Osteoblast (primary cell): ENCODE measurements at regions not wholly inside any gene's neighbourhood (a gene's known extent, or its start where the extent isn't known, plus 50 kb on each side); places are given as distances from the start of the nearest gene placed in this dataset.

ENCODE experiments used
- DNase-seq: peaks from one replicate; pipeline ENCODE4 v3.0.0; 2011; ENCODE audit warnings: low spot score, mixed read lengths; ENCODE audit not compliant: insufficient read length; ENCODE audit errors: missing footprints
- H2AFZ ChIP-seq: 2 replicates; pipeline ENCODE4 v1.6.0; 2011; ENCODE audit warnings: mild to moderate bottlenecking, low read length
- H3K27ac ChIP-seq: 2 replicates; pipeline ENCODE4 v1.5.1; 2011; ENCODE audit warnings: mild to moderate bottlenecking, low read depth, low read length, moderate library complexity
- H3K27me3 ChIP-seq: 2 replicates; pipeline ENCODE4 v1.6.0; 2012; ENCODE audit warnings: mild to moderate bottlenecking, control low read depth, inconsistent platforms, low read length, moderate library complexity; ENCODE audit not compliant: insufficient read depth
- H3K36me3 ChIP-seq: 2 replicates; pipeline ENCODE4 v1.5.1; 2011; ENCODE audit warnings: mild to moderate bottlenecking, low read length, control low read depth, moderate library complexity; ENCODE audit not compliant: insufficient read depth
- H3K4me1 ChIP-seq: 2 replicates; pipeline ENCODE4 v1.5.1; 2011; ENCODE audit warnings: mild to moderate bottlenecking, low read length, control low read depth, moderate library complexity; ENCODE audit not compliant: insufficient read depth
- H3K4me2 ChIP-seq: 2 replicates; pipeline ENCODE4 v1.6.0; 2011; ENCODE audit warnings: mild to moderate bottlenecking, low read length; ENCODE audit not compliant: insufficient read depth
- H3K4me3 ChIP-seq: fragments of 200-600 bp; sonication (generic); 3 replicates; pipeline ENCODE4 v1.5.1; 2012; ENCODE audit warnings: mild to moderate bottlenecking, low read length, inconsistent platforms; ENCODE audit not compliant: insufficient read depth
- H3K79me2 ChIP-seq: 2 replicates; pipeline ENCODE4 v1.6.0; 2012; ENCODE audit warnings: mild to moderate bottlenecking, low read length, control low read depth, inconsistent platforms; ENCODE audit not compliant: insufficient read depth
- H3K9me3 ChIP-seq: 2 replicates; pipeline ENCODE4 v1.5.1; 2011; ENCODE audit warnings: low read depth, low read length, control low read depth
- H4K20me1 ChIP-seq: 2 replicates; pipeline ENCODE4 v1.6.0; 2012; ENCODE audit warnings: mild to moderate bottlenecking, low read length, control low read depth; ENCODE audit not compliant: insufficient read depth
- CTCF ChIP-seq: IDR thresholded peaks from 2 replicates; pipeline ENCODE4 v1.5.1; 2011; ENCODE audit warnings: mild to moderate bottlenecking, low read depth, low read length, moderate library complexity; ENCODE audit errors: extremely low read depth

DNA sequence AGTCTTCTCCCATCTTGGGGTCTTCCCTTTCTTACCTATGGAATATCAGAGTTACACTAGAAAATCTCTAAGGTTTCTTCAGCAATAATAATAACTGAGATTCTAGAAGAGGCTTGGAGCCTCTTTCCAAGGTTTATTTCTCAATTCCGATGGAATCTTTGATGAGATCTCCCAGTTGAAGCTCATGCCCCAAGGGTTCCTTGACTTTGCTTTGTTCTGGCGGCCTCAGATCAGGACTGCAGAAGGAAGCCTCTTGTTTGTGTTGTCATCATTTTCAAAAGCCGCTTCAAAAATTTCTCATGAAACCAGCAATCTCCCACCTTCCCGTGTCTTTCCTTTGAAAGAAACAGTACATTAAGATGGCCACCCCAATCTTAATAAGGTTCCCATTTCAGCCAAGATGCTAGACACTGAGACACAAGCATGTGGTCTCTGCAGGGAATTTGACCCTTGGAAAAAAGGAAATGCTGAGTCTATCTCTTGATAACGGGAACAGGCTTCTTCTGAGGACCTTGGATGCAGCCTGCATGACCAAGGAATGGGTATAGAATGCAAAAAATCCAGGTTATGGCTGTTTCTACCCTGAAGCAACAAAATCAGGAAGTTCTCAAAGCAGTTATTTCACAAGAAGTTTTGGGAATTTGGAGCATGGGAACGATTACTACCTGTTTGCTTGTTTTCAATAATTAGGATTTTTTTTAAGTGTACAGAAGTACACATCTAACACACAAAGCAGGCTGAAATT lies 141.6 kb downstream of the CD24 start:
- no peak overlapping the region for H3K27ac ChIP-seq
- no peak for DNase-seq
- no peak overlapping the region for H2AFZ ChIP-seq
- H3K36me3 ChIP-seq: no peaks in the 10 kb centered on the region
- no peaks in the 10 kb centered on the region for H3K79me2 ChIP-seq
- H3K4me3 ChIP-seq: no peak overlapping the region
- peaks cover 10% of the 10 kb centered on the region for H3K27me3 ChIP-seq
- TF ChIP-seq CTCF: no peak
- no peak overlapping the region for H3K4me2 ChIP-seq
- no peaks in the 10 kb centered on the region for H3K4me1 ChIP-seq
- H3K9me3 ChIP-seq: no peaks in the 10 kb centered on the region
- H4K20me1 ChIP-seq: no peaks in the 10 kb centered on the region

DNA sequence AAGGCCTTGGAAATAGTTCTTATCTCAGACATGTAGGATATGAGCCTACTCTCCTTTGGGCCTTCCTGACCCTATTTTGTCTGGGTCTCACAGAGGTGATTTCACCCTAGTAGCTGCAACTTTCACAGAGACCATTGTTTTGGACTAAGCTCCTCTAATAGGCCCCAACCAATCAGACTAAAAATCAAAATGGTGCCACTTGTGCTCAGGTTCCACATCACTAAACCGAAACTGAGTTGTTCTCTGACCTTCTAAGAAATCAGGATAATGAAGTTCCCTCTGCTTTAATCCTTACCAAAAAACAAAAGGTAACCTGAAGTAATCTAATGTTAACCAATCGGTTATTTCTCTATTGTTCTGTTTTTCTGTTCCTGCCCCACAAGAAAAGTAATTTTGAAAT lies 143.6 kb downstream of the CD24 start:
- Histone ChIP-seq H3K27ac (no peak overlapping the region), H4K20me1 (no peaks in the 10 kb centered on the region), H3K4me2 (no peak overlapping the region), H3K4me3 (no peak overlapping the region), H3K79me2 (no peaks in the 10 kb centered on the region), H3K36me3 (no peaks in the 10 kb centered on the region), H3K27me3 (peaks cover 7% of the 10 kb centered on the region), H2AFZ (no peak overlapping the region), H3K4me1 (no peaks in the 10 kb centered on the region), H3K9me3 (no peaks in the 10 kb centered on the region)
- DNase-seq: no peak
- TF ChIP-seq CTCF: no peak

DNA sequence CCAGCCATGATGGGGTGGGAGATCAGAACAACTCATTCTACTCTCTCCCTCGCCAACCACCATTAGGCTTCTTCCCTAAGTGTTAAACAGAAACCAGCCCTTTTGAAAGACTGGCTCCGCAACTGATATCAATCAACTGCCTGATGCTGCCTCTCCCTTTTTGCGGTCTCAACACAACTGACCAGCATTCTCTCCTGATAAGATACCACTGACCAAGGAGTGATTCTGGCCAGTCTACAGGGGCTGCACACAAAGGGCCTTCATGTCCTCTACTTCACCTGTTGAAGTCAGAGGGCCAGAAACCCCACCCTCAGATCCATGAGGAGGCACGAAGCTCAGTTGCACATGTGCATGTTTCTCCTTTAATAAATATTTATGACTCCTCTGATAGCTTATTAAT lies 145.1 kb downstream of the CD24 start:
- Histone ChIP-seq H4K20me1 (no peaks in the 10 kb centered on the region), H3K27me3 (peaks cover 7% of the 10 kb centered on the region), H3K27ac (no peak overlapping the region), H3K9me3 (no peaks in the 10 kb centered on the region), H3K4me1 (no peaks in the 10 kb centered on the region), H3K4me2 (no peak overlapping the region), H3K4me3 (no peak overlapping the region), H2AFZ (no peak overlapping the region), H3K79me2 (no peaks in the 10 kb centered on the region), H3K36me3 (no peaks in the 10 kb centered on the region)
- TF ChIP-seq CTCF: no peak
- DNase-seq: no peak

DNA sequence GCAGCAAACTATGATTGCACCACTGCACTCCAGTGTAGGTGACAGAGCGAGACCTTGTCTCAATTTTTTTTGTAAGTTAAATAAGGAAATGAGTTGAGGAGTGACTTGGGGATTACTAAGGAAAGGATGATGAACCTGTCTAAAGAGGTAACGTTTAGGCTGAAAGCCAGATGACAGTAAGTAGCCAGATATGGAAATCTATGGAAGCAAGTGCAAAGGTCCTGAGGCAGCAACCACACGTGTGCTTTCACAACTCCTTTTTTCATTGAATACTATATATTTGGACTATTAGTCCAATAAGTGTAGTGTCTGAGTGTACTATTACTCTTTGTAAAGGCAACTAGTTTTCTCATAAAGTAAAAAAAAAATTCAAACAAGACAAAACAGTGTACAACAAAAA lies 147.4 kb downstream of the CD24 start:
- Histone ChIP-seq H3K79me2 (no peaks in the 10 kb centered on the region), H2AFZ (no peak overlapping the region), H4K20me1 (no peaks in the 10 kb centered on the region), H3K9me3 (no peaks in the 10 kb centered on the region), H3K27ac (no peak overlapping the region), H3K36me3 (no peaks in the 10 kb centered on the region), H3K27me3 (peaks cover 2% of the 10 kb centered on the region), H3K4me3 (no peak overlapping the region), H3K4me1 (no peaks in the 10 kb centered on the region), H3K4me2 (no peak overlapping the region)
- no peak for TF ChIP-seq CTCF
- DNase-seq: no peak
